ENCODE measurements at regions not wholly inside any gene's neighbourhood (a gene's known extent, or its start where the extent isn't known, plus 50 kb on each side); places are given as distances from the start of the nearest gene placed in this dataset.

GRCh38 chr20:57027777-57028176 lies 238.7 kb downstream of the BMP7 start:
- Mint-ChIP-seq H3K27me3 (ENCODE audit: insufficient read depth) (peaks cover 3% of the 10 kb centered on the region), H3K4me3 (no peak overlapping the region), H3K4me1 (peaks cover 33% of the 10 kb centered on the region), H3K36me3 (ENCODE audit: low read depth) (no peaks in the 10 kb centered on the region), H3K9me3 (peaks cover 4% of the 10 kb centered on the region), H3K27ac (no peak overlapping the region)
- Histone ChIP-seq H3K9me3 (ENCODE audit: control insufficient read depth, low read length) (no peaks in the 10 kb centered on the region), H3K27me3 (ENCODE audit: control insufficient read depth, insufficient read depth, low read length, poor library complexity, severe bottlenecking) (no peaks in the 10 kb centered on the region), H3K9ac (ENCODE audit: extremely low read depth, low read length, poor library complexity, severe bottlenecking) (no peak overlapping the region), H3K4me3 (ENCODE audit: low read length) (no peak overlapping the region), H3K36me3 (ENCODE audit: control insufficient read depth, insufficient read depth, low read length) (no peaks in the 10 kb centered on the region), H3K27ac (ENCODE audit: low read depth, low read length) (no peak overlapping the region), H3K4me1 (ENCODE audit: control insufficient read depth, insufficient read depth, low read length) (peaks cover 11% of the 10 kb centered on the region)
- TF ChIP-seq CTCF (conservative IDR thresholded peaks at IDR 0.05), result no peak
- DNase-seq, result peak; percentile 55
- WGBS, 2 experiments (ENCODE audit: insufficient coverage in 1 of 2, insufficient read length in 1 of 2), result 82 to 95% methylated on average over 4 to 5 of the region's 5 CpGs

- Mint-ChIP-seq H3K36me3 (ENCODE audit: low read depth) (no peaks in the 10 kb centered on the region), H3K27ac (no peak overlapping the region), H3K27me3 (ENCODE audit: insufficient read depth) (peaks cover 14% of the 10 kb centered on the region), H3K4me3 (no peak overlapping the region), H3K9me3 (peaks cover 3% of the 10 kb centered on the region), H3K4me1 (peaks cover 31% of the 10 kb centered on the region)
- H3K36me3 ChIP-seq (ENCODE audit: control insufficient read depth, insufficient read depth, low read length), result no peaks in the 10 kb centered on the region
- H3K4me1 ChIP-seq (ENCODE audit: control insufficient read depth, insufficient read depth, low read length), result peaks cover 7% of the 10 kb centered on the region
- DNase-seq, result no peak
- no peaks in the 10 kb centered on the region for H3K9me3 ChIP-seq (ENCODE audit: control insufficient read depth, low read length)
- H3K4me3 ChIP-seq (ENCODE audit: low read length), result no peak overlapping the region
- no peaks in the 10 kb centered on the region for H3K27me3 ChIP-seq (ENCODE audit: control insufficient read depth, insufficient read depth, low read length, poor library complexity, severe bottlenecking)
- WGBS, 2 experiments (ENCODE audit: insufficient coverage in 1 of 2, insufficient read length in 1 of 2), result 83 to 88% methylated on average over 4 to 14 of the region's 14 CpGs
- H3K9ac ChIP-seq (ENCODE audit: extremely low read depth, low read length, poor library complexity, severe bottlenecking), result no peak overlapping the region
- no peak for TF ChIP-seq CTCF (conservative IDR thresholded peaks at IDR 0.05)
- no peak overlapping the region for H3K27ac ChIP-seq (ENCODE audit: low read depth, low read length)
These were observed 235.5 kb downstream of the BMP7 start for GRCh38 chr20:57030611-57031600.

GRCh38 chr20:57031867-57032355 lies 234.5 kb downstream of the BMP7 start:
- H3K27me3 ChIP-seq (ENCODE audit: control insufficient read depth, insufficient read depth, low read length, poor library complexity, severe bottlenecking), result no peaks in the 10 kb centered on the region
- TF ChIP-seq CTCF (conservative IDR thresholded peaks at IDR 0.05), result no peak
- no peaks in the 10 kb centered on the region for H3K36me3 ChIP-seq (ENCODE audit: control insufficient read depth, insufficient read depth, low read length)
- Mint-ChIP-seq H3K36me3 (ENCODE audit: low read depth) (no peaks in the 10 kb centered on the region), H3K4me1 (peaks cover 28% of the 10 kb centered on the region), H3K4me3 (no peak overlapping the region), H3K27ac (no peak overlapping the region), H3K9me3 (peaks cover 3% of the 10 kb centered on the region), H3K27me3 (ENCODE audit: insufficient read depth) (peaks cover 22% of the 10 kb centered on the region)
- H3K4me3 ChIP-seq (ENCODE audit: low read length), result no peak overlapping the region
- no peaks in the 10 kb centered on the region for H3K9me3 ChIP-seq (ENCODE audit: control insufficient read depth, low read length)
- H3K27ac ChIP-seq (ENCODE audit: low read depth, low read length), result no peak overlapping the region
- 92 to 100% methylated on average over 1 to 2 of the region's 2 CpGs for WGBS, 2 experiments (ENCODE audit: insufficient coverage in 1 of 2, insufficient read length in 1 of 2)
- DNase-seq, result no peak
- peaks cover 7% of the 10 kb centered on the region for H3K4me1 ChIP-seq (ENCODE audit: control insufficient read depth, insufficient read depth, low read length)
- no peak overlapping the region for H3K9ac ChIP-seq (ENCODE audit: extremely low read depth, low read length, poor library complexity, severe bottlenecking)

Measured in endodermal cell (in vitro differentiated cells).